Lower lobe of right lung (tissue), 2 donors: ENCODE measurements at regions not wholly inside any gene's neighbourhood (a gene's known extent, or its start where the extent isn't known, plus 50 kb on each side); places are given as distances from the start of the nearest gene placed in this dataset.
"Not testable (repeated sequence)": the region's sequence is repeated elsewhere in the genome, so short reads cannot be mapped to it uniquely, and the experiment has no call there.

Experiments
- ATAC-seq, 2 donors: fragments of 200-7000 bp; cut with Tn5 transposase; one replicate each; pipeline ENCODE4 v1.9.1; 2020 to 2022; ENCODE audit warnings: mild to moderate bottlenecking in 2 of 2, moderate library complexity in 2 of 2
- DNase-seq: peaks from one replicate; pipeline ENCODE4 v3.0.0-alpha.2; 2020
- H3K27ac ChIP-seq: fragments of 200-600 bp; one replicate; pipeline ENCODE4 v1.8.0; 2022
- H3K27me3 ChIP-seq: fragments of 200-600 bp; one replicate; pipeline ENCODE4 v1.8.0; 2022; ENCODE audit warnings: low read depth
- H3K36me3 ChIP-seq: fragments of 200-600 bp; one replicate; pipeline ENCODE4 v1.8.0; 2022; ENCODE audit warnings: mild to moderate bottlenecking
- H3K4me1 ChIP-seq: fragments of 200-600 bp; one replicate; pipeline ENCODE4 v1.8.0; 2022
- H3K4me3 ChIP-seq: fragments of 200-600 bp; one replicate; pipeline ENCODE4 v1.8.0; 2022; ENCODE audit warnings: mild to moderate bottlenecking
- H3K9me3 ChIP-seq: fragments of 200-600 bp; one replicate; pipeline ENCODE4 v1.8.0; 2022
- intact Hi-C: fragments of 100-400 bp; cut with DNase I; formaldehyde crosslinking; loops from one replicate; pipeline ENCODE4 v1.11.0; 2022
- TF ChIP-seq, protein P1 (sequence below): fragments of 200-600 bp; IDR thresholded peaks from one replicate; pipeline ENCODE4 v1.8.0; 2022; ENCODE audit warnings: antibody characterized with exemption, mild to moderate bottlenecking
- donor health status: DM: no; HTN: yes; CAD: no; lungs with severe emphysema.

DNA sequence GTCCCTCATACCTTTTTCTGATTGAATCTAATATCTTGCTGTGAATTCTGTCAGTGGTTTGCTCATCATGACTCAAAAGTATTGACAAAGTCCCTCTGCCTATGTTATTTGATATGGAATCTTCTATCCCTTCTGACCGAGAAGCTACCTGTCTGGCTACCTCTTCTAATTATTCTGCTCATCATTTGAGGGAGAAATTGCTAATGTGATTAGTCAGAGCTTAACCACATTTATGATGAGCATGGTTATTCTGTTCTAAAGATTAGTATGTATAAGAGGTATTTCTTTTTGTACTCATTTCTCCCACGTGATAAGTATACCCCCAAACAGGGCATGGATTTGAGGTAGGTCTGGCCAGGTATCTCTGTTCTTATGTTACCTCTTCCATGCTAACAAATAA is 428.4 kb upstream of the KCNMB2 start:
- no peaks in the 10 kb centered on the region for H3K4me1 ChIP-seq
- H3K9me3 ChIP-seq = no peaks in the 10 kb centered on the region
- H3K27me3 ChIP-seq = no peaks in the 10 kb centered on the region
- no peak overlapping the region for H3K4me3 ChIP-seq
- no peak overlapping the region for H3K27ac ChIP-seq
- TF ChIP-seq, protein P1, sequence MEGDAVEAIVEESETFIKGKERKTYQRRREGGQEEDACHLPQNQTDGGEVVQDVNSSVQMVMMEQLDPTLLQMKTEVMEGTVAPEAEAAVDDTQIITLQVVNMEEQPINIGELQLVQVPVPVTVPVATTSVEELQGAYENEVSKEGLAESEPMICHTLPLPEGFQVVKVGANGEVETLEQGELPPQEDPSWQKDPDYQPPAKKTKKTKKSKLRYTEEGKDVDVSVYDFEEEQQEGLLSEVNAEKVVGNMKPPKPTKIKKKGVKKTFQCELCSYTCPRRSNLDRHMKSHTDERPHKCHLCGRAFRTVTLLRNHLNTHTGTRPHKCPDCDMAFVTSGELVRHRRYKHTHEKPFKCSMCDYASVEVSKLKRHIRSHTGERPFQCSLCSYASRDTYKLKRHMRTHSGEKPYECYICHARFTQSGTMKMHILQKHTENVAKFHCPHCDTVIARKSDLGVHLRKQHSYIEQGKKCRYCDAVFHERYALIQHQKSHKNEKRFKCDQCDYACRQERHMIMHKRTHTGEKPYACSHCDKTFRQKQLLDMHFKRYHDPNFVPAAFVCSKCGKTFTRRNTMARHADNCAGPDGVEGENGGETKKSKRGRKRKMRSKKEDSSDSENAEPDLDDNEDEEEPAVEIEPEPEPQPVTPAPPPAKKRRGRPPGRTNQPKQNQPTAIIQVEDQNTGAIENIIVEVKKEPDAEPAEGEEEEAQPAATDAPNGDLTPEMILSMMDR = no peak
- ATAC-seq (no peak), DNase-seq (no peak)
- intact Hi-C loops = no loop called here
- no peaks in the 10 kb centered on the region for H3K36me3 ChIP-seq

DNA sequence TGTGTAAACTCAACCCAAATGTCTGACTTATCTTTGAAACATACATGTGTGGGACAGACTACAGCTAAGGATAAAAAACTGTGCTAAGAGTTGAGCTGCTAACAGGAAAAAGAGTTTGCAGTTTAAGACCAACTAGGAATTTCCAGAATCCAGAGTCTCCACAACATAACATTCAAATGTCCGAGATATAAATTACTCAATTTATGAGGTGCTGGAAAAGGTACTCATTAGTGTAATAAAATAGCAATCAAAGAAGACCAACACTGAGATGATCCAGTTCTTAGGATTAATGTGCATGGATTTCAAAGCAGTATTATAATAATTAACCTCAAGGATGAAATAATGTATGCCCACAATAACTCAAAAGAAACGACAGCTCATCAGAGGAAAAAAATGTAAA is 426.5 kb upstream of the KCNMB2 start:
- Histone ChIP-seq H3K36me3 (no peaks in the 10 kb centered on the region), H3K27ac (no peak overlapping the region), H3K4me3 (no peak overlapping the region), H3K4me1 (no peaks in the 10 kb centered on the region), H3K27me3 (no peaks in the 10 kb centered on the region), H3K9me3 (no peaks in the 10 kb centered on the region)
- no peak for ATAC-seq
- TF ChIP-seq, protein P1 = no peak
- intact Hi-C loops = no loop called here
- no peak for DNase-seq

DNA sequence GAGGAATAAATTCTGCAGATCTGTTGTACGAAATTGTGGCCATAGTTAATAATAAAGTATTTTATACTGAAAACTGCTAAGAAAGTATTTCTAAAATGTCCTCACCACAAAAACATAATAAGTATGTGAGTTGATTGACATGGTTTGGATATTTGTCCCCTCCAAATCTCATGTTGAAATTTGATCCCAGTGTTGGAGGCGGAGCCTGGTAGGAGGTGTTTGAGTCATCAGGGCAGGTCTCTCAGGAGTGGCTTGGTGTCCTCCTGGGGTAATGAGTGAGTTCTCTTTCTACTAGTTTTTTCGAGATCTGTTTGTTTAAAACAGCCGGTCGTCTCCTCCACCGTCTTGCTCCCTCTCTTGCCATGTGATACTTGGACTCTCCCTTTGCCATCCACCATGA is 424.1 kb upstream of the KCNMB2 start:
- Histone ChIP-seq H3K4me3 (no peak overlapping the region), H3K36me3 (no peaks in the 10 kb centered on the region), H3K4me1 (no peaks in the 10 kb centered on the region), H3K27me3 (no peaks in the 10 kb centered on the region), H3K9me3 (no peaks in the 10 kb centered on the region), H3K27ac (no peak overlapping the region)
- TF ChIP-seq, protein P1 = no peak
- no peak for DNase-seq
- intact Hi-C loops = no loop called here
- ATAC-seq = no peak

DNA sequence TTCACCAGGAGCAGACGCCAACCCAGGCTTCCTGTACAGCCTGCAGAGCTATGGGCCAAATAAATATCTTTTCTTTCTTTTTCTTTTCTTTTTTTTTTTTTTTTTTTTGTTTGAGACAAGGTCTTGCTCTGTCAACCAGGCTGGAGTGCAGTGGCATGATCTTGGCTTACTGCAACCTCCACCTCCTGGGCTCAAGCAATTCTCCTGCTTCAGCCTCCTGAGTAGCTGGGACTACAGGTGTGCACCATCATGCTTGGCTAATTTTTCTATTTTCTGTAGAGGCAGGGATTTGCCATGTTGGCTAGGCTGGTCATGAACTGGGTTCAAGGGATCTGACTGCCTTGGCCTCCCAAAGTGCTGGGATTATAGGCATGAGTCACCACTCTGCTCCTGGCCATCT is 423.7 kb upstream of the KCNMB2 start:
- intact Hi-C loops, H3K4me1 ChIP-seq, H3K4me3 ChIP-seq, H3K27me3 ChIP-seq, H3K27ac ChIP-seq, ATAC-seq, H3K9me3 ChIP-seq, DNase-seq, H3K36me3 ChIP-seq: not testable (repeated sequence)

DNA sequence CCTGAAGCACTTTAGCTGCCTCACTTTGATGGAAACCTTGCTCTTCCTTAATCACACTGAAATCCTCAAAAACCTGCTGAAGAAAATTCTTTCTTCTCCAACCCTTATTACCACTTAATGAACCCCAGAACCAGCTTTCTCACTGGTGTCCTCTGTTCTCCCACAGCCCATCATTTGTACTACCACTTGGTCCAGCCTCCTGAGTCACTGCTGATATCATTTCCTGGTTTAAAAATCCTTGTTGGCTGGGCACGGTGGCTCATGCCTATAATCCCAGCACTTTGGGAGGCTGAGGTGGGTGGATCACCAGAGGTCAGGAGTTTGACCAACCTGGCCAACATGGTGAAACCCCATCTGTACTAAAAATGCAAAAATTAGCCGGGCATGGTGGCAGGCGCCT is 418.6 kb upstream of the KCNMB2 start:
- Histone ChIP-seq H3K27me3 (no peaks in the 10 kb centered on the region), H3K4me1 (no peaks in the 10 kb centered on the region), H3K36me3 (no peaks in the 10 kb centered on the region), H3K27ac (no peak overlapping the region), H3K4me3 (no peak overlapping the region), H3K9me3 (no peaks in the 10 kb centered on the region)
- DNase-seq (no peak), ATAC-seq (no peak)
- TF ChIP-seq, protein P1 = no peak
- intact Hi-C loops = no loop called here

DNA sequence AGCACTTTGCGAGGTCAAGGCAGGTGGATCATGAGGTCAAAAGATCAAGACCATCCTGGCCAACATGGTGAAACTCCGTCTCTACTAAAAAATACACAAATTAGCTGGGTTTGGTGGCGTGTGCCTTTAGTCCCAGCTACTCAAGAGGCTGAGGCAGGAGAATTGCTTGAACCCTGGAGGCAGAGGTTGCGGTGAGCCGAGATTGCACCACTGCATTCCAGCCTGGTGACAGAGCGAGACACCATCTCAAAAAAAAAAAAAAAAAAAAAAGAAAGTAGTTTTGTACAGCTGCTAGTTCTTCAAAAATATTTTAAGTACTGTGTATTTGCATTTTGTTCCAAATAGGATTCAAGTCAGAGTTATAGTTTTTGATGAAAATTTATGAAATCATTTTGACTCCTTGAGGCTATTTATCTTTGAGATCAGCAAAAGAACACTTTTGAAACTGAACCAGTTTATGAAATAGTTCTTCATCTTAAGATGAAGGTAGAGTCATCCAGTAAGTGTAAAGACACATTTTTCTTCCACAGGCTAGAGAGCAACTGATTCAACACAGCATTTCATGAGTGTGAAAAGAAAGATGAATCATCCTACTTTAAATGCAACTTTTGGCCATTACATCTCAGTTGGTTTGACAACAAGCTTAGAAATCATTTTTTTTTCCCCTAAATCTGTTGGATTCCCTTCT is 416.5 kb upstream of the KCNMB2 start:
- H3K4me3 ChIP-seq, ATAC-seq, H3K4me1 ChIP-seq, H3K27ac ChIP-seq, H3K36me3 ChIP-seq, intact Hi-C loops, H3K9me3 ChIP-seq, H3K27me3 ChIP-seq, DNase-seq: not testable (repeated sequence)

DNA sequence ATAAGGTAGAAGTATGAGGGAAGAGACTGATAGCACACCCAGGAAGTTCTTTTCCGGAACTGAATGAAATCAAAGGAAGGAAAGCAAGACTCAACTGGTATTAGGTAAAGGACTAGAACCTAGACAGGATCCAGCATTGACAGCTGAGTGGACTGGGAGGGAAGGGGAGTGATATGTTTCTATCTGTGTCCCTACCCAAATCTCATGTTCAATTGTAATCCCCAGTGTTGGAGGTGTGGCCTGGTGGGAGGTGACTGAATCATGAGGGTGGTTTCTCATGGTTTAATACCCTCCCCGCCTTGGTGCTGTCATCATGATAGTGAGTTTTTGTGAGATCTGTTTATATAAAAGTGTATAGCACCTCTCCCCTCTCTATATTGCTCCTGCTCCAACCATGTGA is 415.9 kb upstream of the KCNMB2 start:
- TF ChIP-seq, protein P1 = no peak
- Histone ChIP-seq H3K4me3 (no peak overlapping the region), H3K36me3 (no peaks in the 10 kb centered on the region), H3K27me3 (no peaks in the 10 kb centered on the region), H3K27ac (no peak overlapping the region), H3K9me3 (no peaks in the 10 kb centered on the region), H3K4me1 (no peaks in the 10 kb centered on the region)
- DNase-seq = no peak
- ATAC-seq = no peak
- intact Hi-C loops = no loop called here
